Right forelimb (tissue), 1 donor: ENCODE measurements at regions not wholly inside any gene's neighbourhood (a gene's known extent, or its start where the extent isn't known, plus 50 kb on each side); places are given as distances from the start of the nearest gene placed in this dataset.
"Not testable (repeated sequence)": the region's sequence is repeated elsewhere in the genome, so short reads cannot be mapped to it uniquely, and the experiment has no call there.

Experiments
- DNase-seq: peaks from one replicate; pipeline ENCODE4 v3.0.0-alpha.2; 2018

DNA sequence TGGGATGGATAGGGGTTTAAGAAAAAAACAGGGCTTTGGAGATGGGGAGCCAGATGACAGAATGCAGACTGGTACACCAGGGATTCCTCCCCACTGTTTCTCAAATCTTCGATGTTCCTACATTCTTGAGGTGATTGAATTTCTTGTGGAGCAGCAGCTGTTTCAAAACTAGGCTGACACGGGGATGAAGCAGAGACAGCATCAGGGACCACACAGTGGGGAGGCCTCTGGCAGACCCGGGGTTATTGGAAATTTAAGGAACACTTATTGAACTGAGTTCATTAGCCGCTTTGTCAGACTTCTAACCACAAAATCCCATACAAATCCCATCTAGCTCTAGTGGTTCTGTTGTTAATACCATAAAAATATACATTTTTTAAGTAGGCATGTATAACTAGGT, 621.4 kb upstream of the GBE1 start:
- DNase-seq, result no peak

DNA sequence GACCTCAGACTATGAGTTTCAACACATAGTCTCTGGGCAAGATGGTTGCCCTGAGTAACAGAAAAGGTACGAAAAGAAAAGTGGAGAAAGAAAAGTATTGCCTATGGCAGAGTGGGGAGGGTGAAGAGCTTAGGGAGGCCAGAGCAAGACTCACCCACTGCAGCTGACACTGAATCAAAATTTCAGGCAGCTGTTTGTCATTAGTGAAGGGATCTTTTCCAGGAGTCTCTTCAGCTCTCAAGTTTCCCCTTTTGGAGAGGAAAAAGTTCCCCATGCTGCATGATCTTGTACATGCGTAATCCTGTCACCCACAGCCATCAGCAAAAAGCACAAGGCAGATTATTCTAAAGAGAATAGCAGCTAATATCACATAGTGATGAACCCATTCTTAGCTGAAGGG, 616.9 kb upstream of the GBE1 start:
- DNase-seq, result no peak

DNA sequence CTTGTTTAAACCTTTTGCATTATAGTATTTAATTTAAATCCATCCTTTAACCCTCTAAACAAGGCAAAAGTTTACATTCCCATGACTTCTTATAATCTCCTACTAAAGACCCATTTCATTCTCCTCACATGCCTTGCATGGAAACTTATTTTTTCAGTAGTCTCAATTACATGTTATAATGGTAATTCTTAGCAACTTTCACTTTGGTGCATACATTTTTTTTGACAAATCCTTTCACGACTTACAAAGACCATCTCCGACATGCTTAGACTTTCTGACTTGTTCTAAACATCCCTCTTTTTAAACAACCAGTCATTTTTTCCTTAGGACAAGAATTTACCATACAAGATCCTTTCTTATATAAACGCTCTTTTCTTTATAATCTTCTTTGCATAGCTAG, 615.4 kb upstream of the GBE1 start:
- no peak for DNase-seq

DNA sequence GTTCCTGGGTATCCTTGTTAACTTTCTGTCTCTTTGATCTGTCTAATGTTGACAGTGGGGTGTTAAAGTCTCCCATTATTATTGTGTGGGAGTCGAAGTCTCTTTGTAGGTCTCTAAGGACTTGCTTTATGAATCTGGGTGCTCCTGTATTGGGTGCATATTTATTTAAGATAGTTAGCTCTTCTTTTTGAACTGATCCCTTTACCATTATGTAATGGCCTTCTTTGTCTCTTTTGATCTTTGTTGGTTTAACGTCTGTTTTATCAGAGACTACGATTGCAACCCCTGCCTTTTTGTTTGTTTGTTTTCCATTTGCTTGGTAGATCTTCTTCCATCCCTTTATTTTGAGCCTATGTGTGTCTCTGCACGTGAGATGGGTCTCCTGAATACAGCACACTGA, 612.4 kb upstream of the GBE1 start:
- not testable (repeated sequence) for DNase-seq

DNA sequence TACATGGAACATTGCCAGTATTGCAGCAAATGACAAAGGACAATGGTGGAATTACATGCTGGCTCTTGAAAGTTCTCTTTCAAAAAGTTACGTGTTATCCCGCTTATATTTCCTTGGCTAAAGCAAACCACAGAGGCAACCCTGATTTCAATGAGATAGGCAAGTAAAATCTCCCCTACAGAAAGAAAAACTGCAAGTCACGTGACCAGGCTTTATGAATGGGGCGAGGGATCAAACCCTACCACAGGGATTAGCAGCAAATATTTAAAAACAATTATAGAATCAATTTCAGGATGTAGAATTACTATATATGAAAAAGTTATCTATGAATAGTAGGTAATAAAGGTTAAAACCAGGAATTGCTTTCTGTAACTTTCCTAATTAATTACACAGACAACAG, 603.4 kb upstream of the GBE1 start:
- no peak for DNase-seq

DNA sequence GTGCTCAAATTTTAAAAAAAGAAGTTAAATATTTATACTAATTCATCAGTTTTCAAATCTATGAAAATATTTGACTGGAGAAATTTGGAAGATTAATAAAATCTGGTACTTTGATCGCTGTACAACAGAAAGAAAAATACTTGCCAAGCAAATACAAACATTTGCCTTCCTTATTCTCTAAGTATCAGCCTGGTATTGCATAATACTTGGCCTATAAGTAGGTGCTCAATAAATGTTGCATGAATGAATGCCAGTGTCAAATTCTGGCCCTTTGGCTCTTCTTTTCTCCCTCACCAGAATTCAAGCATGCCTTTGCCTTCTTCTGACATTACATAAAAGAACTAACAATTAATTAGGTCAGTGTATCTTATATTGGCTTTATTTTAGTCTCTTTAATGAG, 601.7 kb upstream of the GBE1 start:
- no peak for DNase-seq

DNA sequence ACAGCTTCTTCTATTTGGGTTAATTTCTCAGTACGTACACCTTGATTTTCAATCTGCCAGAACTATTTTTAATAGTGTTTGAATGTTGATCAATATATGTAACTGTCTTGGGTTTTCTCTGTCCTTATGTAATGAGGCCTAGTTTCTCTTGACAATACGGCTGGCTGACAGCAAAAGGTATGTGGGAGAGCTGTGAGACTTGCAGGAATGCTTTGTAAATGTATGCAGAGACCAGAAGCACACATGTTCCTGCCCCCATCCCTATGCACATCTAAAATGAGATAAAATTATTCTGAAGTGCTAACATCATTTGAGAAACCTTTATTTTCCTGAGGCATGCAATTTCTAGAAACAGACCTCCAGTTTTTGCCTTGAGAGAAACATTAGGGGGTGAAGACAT, 593.8 kb upstream of the GBE1 start:
- no peak for DNase-seq

DNA sequence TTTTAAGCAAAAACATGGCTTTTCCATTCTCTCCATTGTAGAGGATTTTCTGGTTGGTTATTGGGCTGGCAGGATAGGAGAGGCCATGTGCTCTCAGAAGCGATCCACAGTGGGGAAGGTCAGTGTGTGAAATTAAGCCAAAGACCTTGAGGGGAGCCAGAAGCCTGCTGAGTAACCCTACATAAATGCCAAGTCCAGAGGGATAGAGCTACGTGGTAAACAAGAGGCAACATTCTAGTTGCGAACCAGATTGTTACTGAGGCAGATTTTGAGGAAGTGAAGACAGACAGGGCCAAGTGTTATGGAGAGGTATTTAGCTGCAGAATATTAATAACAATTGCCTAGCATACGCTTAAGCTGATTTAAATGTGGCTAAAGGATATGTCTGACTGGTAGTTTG, 592.8 kb upstream of the GBE1 start:
- DNase-seq, result no peak

DNA sequence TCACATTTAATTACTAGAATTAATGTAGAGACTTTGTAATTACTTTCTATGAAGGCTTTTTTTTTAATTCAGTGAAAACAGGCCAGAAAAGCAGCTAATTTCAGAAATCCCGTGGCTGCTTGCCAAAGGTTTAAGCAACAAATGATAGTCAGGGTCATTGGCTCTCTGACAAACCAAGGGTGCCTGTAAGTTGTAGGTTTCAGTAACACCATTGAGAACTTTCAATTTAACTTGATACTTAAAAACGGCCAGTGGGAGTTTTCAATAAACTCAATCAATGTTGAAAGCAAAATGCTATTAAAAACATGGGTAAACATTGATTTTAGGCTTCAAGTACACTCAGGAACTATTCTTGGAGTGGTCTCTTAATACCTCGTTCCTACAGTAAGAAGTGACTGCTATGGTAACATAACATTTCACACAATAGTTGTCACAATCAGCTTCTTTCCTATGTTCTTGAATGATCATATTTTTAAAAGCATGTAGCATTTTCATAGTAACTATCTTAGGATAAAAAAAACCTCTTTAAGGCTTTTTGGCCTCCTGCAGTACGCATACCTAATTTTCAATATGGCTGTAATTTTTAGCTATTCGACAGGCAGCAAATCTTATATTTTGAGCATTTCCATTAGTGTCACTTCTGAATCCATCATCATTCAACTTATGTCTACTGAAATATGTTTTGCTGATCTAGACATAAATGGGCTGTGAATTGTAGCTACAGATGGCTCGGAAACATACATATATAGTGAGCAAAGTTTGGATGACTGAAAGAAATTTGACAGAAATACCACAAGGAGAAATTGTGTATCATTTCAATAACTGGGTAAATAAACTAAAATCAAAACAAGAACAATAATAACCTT, 592.1 kb upstream of the GBE1 start:
- DNase-seq, result no peak

DNA sequence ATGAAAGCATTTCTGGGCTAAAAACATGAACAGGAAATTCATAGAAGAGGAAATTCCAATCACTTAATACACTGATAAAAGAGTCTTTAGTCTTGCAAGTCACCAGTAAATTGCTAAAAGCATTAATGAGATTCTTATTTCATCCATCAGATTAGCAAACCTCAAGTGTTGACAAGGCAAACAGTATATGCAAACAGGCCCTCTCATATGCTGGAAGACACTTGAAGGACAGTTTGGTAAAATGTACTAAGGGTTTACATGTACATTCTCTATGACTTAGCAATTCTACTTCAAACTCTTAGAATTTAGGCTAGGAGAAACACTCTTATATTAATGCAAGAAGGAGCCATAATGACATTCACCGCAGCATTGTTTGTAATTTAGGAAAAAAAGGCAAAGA, 586.1 kb upstream of the GBE1 start:
- no peak for DNase-seq

DNA sequence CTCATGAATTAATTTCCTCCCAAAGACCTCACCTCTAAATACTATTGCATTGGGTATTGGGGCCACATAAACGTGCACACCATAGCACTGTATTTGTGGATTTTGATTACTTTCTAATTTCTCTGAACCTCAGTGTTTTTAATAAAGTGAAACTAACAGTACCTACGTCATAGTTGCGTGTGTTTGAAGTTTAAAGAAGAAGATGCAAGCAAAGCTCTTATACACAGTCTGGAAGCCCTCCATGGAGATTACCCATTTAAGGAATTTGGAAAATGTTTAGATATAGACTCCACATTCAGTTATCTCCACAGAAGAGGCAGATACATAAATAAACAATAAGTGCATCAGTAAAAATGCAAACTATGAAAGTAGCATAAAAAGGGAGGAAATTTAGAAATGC, 581.1 kb upstream of the GBE1 start:
- DNase-seq, result no peak

DNA sequence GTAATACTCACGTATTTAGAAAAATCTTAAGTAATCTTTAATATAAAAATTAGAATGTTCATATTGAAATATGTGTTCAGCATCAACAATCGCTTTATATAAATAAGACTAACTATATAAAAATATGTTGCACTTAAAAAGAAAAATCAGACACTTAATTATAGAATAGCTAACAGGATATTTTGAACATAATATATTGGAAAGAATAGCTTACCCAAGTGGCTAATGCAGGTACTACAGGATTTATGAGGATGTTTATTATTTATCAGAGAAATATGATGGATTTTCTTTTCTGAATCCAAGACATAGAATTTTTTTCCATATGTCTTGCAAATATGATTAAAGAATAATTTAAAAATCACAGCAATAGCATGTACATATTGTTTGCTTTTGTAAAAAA, 567.9 kb upstream of the GBE1 start:
- DNase-seq, result no peak

DNA sequence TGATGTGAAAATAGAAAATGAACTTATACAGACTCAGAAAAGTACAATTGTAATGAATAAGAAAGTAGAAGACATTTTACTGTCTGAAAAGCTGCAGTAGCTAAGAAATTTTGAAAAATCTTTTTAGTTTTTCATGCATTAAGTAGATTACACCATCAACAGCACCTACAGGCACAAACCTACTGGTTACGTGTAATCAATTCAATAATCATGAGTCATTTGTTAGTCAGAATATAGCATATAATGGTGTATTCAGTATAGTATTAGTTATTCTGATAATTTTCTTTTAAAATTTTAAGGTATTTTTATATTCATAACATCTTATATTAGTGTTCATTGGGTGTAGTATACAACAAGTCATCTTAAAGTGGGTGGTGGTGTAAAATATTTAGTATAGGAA, 550.5 kb upstream of the GBE1 start:
- DNase-seq, result no peak

DNA sequence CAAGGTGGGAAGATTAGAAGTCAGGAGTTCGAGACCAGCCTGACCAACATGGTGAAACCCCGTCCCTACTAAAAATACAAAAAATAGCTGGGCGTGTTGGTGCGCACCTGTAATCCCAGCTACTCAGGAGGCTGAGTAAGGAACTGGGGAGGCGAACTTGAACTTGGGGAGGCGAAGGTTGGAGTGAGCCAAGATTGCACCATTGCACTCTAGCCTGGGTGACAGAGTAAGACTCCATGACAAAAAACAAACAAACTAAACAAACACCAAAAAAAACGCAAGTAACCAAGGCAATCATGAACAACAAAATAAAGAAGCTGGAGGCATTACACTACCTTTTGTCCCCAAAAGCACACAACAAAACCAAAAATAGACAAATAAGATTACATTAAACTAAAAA, 547.3 kb upstream of the GBE1 start:
- no peak for DNase-seq

DNA sequence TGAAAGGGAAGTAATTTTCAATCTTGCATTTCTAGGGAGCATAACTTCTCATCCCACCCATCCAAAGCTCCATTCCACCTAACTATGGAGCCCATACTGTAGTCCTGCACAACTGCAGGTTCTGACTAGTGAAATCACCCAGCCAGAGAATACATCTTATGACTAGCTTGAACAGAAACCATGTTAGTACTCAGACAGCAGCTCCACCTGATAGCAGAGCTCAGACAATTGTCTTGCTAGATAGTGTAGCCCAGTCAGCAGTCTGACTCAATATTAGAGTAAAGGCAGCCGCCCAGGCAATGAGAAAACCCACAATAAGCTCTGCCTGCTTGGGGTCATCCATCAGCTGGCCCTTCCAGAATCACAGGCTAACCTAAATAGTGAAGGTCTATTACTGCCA, 544.7 kb upstream of the GBE1 start:
- no peak for DNase-seq

DNA sequence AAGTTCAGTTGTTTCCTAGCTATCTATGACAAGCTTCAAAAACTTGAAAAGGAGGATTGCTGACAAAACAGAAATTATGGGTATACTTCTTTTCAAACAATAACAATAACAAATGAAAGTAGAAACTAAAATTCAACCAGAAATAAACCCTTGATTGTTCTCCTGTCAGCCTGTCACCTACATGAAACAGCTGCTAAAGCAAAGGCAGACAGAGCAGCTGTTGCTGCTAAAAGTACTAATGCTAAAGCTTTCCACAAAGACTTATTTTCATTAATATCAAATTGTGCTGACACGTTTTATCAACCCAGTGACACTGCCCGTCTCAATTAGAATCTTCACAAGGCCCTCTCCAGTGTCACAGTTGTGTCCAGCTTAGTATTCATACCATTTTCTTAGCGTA, 533.2 kb upstream of the GBE1 start:
- DNase-seq, result no peak

DNA sequence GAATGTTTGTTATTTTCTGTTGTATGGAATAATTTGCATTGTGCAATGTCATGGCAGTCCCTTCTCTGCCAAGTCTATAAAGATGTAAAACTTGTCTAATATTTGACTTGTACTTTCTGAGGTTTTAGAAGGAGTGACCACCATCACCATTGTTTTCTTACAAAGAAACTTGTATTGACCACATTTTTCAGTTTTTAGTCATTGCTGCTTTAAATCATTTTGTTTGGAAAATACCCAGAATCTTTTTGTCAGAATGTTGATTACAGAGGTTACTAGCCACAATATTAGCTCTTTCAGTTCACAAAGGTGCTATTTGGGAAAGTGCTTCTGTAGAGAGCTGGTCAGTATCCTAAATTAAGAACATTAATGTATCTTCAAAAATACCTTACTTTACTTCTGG, 532.4 kb upstream of the GBE1 start:
- DNase-seq, result no peak

DNA sequence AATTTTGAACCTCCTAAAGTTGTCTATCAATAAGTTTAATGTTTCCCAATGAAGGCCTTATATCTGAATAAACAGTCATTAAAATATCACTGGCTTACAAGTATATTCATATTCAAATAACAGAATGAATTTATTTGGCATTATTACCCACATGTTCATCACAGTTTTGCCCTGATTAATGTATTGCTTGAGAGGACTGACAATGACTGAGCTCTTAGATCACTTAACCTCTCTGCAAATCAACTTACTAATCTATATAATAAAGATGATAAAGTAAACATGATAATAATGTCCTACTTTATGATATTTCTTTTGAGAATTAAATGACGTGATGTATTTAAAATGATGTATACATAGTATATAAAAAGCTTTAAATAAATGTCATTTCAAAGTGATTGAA, 532.0 kb upstream of the GBE1 start:
- DNase-seq, result no peak

DNA sequence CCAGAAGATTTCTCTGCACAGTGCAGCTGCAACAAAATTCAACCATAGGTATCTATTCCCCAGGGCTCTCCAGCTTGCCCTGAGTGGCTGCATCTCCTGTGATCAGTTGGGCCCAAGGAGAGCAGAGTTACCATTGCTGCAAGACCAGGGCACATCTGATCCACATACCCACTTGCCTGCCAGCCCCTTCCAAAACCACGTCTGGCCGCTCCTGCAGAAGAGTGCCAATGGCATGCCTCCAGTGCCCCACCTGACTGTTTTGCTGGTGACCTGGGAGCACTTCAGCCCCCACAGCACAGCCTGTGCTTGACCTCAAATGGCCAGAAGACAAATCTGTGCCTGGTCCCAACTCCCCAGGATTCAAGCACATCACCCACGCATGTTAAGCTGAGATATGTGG, 526.1 kb upstream of the GBE1 start:
- DNase-seq, result no peak

DNA sequence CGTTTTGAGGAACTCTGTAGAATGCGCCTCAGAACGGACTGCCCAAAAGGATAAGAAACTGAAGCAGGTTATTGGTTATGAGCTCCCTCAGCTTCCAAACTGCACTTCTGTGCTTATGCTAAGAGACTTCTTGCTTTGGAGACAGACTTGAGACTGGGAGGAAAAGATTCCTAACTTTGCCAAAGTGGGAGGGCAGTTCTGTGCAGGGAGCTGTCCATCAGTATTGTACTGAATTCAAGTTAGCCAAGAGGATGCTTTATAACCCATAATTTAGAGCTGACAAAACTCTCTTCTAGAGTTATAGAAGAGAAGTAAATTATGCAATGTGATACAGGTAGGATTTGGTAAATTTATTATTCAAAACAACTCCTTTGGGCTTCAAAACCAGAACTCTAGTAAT, 519.8 kb upstream of the GBE1 start:
- peak; percentile 45 for DNase-seq

DNA sequence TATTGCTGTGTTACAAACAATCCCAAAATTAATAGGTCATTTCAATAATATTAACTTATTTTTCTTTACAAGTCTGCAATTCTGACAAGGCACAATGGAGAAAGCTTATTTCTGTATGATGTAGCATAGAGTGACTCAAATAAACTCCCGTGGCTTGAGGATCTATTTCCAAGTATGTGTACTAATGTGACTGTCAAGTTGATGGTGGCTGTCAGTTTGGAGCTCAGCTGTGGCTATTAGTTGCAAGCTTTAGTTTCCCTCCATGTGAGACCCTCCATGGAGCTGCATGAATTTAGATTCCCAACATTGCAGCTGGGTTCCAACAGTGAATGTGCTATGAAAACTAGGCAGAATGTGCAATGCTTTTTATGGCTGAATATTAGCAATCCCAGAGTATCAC, 515.5 kb upstream of the GBE1 start:
- no peak for DNase-seq

DNA sequence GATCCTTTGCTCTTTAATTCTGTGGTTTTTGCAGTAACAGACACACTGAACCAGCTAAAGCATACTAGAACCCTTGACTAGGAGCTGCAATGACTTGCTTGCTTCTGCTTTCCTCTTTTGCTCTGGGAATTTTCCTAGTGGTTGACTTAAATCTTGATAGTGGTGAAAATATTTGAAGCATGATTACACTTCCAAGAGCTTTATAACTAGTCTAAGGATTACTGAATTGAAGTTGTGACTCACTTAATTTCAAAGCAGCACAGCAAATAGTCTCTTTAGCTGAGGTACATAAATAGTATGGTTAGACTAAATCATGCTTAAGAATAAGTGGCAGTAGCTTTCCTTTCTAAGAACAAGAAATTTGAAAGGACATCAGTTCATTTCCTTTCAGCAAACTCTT, 513.5 kb upstream of the GBE1 start:
- DNase-seq, result no peak

DNA sequence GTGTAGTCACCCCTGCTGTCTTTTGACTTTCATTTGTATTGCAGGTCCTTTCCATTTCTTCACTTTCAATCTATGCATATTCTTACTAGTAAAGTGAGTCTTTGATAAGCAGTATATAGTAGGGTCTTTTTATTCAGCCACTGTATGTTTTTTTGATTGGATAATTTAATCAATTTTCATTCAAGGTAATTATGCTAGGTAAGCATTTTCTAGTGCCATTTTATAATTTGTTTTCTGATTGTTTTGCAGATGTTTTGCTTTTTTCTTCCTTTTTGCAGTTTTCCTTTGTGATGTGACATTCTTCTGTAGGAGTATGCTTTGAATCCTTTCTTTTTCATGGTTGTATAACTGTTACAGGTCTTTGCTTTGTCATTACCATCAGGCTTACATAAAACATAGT, 504.3 kb upstream of the GBE1 start:
- no peak for DNase-seq

DNA sequence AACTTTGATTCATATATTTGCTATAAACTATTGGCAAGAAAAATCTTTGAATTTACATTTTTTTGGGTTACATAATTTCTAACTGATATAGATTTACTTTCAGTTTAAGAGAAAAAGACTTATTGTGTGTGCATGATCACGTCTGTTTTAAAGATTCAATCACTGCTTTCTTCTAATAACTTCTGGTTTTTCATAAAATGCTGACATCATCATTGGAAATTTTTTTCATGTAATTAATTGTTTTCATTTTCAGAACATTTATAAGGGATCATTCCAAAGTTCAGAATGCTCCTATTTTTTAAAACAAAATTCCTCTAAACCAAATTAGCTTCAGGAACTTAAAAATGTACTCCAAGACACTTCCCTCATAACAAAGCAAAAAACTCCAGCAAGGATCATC, 500.7 kb upstream of the GBE1 start:
- DNase-seq, result no peak

DNA sequence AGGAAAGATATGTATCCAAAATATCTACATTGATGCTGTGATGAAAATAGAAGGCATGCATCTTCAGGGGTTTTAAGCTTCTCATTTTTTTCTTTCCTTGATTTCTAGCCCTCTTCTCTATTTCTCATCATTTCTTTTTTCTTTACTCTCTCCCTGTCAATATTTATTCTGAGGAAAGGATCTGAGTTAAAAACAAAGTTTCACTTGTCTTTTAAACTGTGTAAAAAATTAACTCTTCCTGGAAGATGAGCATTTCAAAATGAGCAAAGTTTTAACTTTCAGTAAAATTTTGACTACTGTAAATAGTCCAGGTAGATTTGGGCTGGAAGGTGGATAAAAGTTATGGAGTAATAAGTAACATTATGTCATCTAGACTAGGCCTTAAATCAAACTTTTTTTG, 500.2 kb upstream of the GBE1 start:
- DNase-seq, result no peak

DNA sequence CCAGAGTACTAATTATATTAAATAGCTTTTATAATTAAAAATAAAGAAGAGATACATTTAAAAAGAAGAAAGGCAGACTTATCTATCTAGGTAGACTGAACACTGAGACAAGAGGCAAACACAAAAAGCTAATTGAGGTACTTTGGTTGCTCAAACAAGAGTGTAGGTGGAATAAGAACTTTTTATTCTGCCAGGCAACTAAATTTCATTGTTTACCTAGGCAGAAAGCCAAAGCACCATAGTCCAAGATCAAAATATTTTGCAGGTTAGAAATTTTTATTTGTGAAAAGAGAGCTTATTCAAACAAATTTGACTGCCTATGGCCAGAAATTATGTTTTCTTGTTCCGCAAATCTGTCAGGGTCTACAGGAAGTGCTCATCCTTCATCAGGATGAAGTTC, 499.6 kb upstream of the GBE1 start:
- DNase-seq, result no peak
